NCI-H2029 treated with DMSO at 0.1 percent for 48 hours (cell line): ENCODE measurements at regions not wholly inside any gene's neighbourhood (a gene's known extent, or its start where the extent isn't known, plus 50 kb on each side); places are given as distances from the start of the nearest gene placed in this dataset.
A peak's percentile ranks its signal among the peaks of the same experiment; 100 is the strongest.

Experiments
- DNase-seq: peaks from one replicate; lab custom pipeline; 2025; lab: John Stamatoyannopoulos, UW

DNA sequence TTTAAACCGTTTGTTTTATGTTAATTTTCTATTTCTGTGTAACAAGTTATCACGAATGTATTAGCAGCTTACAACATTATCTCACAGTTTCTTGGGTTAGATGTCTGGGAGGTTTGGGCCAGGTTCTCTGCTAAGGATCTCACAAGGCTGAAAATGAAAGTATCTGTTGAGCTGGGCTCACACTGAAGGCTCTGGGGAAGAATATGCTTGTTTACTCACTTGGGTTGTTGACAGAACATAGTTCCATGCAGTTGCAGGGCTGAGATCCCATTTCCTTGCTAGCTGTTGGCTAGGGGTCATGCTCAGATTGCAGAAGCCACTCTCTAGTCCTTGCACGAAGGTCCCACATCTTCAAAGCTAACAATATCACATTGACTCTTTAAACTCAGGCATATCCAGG is 266.6 kb upstream of the GNAI1 start:
- no peak for DNase-seq

DNA sequence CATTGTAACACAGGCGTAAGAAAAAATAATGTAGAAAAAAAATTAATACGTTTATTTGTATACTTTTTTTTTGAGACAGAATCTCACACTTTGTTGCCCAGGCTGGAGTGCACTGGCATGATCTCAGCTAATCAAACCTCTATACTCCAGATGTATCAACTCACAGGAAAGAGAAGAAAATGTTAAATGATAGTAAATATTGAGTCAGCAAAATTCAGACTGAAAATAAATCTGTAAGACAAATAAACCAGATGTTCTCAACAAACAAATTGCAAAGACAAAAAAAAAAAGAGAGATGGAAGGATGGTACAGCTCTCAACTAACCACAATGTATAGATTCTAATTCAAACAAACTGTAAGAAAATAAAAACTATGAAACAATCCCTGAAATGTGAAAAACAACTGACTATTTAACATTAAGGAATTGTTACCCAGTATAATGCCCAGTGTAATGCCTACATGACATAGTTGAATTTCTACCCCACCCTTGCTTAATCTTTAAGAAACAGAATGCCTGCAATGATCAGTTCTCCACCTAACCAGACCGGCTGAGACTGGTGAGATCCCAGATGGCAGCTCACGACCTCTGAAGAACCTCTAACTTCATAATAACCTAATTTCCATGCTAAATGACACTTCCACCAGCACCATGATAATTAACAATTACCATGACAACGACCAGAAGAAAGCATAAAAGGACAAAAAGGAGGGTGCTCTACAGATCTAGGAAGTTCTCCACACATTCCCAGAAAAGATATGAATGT is 272.0 kb upstream of the GNAI1 start:
- no peak for DNase-seq

DNA sequence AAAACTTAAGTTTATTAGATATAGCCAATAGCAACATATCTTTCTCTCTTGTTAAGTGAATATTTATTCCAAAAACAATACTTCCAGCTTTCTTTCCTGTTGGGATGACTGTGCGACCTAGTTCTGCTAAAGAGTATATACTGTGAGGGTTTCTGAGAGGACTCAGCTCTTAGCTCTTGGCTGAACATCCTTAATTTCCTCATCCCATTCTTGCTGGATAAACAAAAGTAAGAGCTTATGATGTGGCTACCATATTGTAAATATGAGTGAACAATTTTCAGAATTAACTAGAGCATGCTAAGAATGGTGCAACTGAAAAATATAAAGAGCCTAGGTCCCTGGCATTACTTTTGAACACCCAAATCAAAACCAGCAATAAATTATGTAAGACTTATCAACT is 279.5 kb upstream of the GNAI1 start:
- no peak for DNase-seq

DNA sequence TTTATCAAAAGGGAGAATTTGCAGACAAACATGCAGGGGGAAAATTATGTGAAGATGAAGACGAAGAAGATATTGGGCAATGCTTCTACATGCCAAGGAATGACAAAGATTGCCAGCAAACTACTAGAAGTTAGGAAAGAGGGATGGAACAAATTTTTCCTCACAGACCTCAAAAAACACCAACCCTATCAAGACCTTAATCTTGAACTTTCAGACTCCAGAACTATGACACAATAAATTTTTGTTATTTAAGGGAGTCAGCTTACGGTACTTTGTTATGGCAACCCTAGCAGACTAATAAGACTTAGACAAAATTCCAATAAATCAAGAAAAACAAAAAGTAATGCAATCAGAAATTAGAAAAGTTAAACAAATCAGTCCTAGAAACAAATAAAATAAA is 280.0 kb upstream of the GNAI1 start:
- DNase-seq: no peak

DNA sequence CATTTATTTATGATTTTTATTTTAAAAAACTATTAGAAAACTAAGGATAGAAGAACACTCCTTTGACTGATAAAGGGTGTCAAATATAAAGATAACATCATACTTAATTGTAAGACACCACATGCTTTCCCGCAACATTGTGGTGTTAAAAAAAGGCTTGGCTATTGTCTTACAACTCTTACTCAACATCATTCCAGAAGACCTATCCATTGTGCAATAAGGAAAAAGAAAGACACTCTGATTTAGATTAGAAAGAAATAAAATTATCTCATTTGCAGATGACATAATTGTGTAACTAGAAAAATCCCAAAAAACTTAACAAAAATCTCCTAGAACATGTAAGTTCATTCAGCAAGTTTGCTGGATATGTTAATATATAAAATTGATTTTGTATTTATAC is 296.7 kb upstream of the GNAI1 start:
- DNase-seq: no peak

DNA sequence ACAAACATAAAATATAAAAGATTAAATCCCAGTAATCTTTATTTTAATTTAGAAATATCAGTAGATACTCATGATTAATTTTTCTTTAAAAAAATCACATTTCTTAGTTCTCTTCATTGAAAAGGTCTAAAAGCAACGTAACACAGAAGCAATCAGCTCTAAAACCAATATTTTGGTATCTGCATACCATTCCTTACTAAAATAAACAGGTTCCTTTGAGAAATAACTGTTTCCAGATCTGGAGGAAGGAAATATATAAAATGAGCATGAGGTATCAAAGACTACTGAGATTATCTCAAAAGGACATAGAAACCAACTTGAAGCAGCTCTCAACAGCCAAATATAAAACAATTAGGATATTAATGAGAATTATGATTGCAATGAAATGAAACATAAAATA is 301.0 kb upstream of the GNAI1 start:
- DNase-seq: no peak

DNA sequence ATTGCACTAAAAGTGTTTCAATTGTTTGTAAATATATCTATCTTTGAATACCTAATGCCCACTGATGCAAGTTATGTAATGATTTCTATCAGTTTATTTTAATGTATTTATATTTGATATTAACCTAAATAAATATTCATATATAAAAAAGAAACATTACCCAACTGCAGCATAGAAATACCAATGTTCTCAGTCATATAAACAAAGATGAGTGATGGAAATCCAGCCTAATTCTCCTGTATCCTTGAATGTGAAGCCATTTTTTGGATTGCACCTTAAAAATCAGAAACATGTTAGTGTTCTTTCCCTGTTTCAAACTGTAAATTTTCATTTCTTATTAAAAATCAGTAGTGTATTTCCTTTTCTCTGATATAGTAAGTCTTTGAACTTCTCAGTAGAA is 305.8 kb upstream of the GNAI1 start:
- no peak for DNase-seq

DNA sequence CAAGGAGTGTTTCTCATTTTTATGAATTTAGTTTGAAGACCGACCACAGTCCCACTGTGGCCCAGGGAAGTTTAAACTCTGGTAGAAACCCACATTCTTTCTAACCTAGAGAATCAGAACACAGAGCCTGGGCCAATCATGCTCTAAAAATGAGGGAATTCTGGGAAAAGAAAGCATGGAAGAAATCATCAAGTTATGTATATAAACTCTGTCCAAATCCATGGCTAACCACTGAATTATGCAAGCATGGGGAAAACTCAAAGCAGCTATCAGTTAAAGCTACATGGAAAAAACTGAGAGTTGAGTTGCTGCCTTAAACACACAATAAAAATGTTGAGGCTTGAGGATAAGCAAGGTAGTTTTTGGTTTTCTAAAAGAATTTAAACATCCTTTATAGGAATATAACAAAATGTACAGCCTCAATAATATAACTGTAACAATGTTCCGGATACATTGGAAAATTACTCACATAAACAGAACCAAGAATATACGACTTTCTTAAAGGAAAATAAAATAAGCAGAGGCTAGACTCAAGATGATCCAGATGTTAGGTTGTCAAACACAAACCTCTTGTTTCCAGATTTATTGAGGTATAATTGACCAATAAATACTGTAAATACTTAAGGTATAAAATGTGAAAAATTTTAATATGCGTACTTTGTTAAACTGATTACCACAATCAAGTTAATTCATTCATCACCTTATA is 311.2 kb upstream of the GNAI1 start:
- no peak for DNase-seq

DNA sequence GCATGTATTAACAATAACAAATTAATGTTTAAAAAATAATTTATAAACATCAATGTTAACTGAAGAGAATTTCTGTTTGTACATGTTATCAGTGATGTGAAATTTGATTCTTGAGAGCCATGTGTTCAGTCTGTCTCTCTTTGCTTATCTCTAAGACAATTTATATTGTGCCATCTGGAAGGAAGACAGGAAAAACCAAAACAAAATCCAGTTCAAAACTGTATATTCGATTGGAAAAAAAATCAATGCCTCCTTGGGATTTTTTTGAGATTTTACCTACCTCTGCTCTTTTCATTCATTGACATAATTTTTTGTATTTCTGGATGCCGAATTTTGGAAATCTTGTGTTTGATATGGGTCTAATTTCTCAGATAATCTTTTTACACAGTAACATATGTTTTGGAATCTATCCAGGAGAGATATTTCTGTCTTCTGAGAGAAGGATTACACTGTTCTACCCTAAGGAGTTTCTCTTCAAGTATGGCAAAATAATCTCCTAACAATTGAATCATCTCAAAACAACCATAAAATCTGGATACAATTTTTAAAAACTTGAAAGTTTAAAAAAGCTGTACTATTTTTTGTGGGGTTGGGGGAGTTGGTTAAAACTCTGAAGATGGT is 311.9 kb upstream of the GNAI1 start:
- DNase-seq: no peak

DNA sequence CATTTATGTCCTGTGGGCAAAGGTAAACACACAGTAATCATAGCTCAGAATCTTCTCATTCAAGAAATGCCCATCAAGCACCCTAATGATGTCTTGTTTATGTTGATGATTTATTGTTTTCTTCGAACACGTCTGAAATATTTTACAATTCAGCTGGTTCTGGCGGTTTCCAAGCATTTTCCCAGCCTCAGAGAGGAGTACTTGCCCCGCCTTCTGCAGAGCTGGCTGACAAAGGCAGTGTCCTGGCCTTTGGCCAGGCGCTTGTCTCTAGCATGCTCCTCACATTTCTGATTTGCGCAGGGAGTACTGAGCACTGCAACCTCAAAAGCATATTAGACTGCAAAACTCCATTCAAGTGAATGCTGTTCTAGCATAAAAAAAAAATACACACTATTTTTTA is 314.2 kb upstream of the GNAI1 start:
- DNase-seq: peak; percentile 84

DNA sequence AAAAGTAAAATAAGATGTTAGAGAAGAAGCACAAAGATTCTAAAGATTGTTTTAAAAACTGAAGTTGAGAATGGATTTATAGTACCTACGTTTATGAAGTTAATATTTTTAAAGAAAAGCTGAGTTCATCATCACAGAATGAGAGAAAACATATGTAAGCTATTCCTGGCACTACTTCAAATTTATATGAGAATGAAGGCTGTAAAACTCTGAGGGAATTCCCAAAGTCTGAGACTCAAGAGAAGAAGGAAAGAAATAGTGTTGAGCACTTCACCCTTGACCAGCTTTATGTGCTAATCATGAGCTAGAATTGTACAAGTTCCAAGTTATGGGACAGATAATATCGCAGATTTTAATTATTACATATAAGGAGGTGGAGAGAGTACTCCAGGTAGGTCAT is 323.7 kb upstream of the GNAI1 start:
- DNase-seq: no peak

DNA sequence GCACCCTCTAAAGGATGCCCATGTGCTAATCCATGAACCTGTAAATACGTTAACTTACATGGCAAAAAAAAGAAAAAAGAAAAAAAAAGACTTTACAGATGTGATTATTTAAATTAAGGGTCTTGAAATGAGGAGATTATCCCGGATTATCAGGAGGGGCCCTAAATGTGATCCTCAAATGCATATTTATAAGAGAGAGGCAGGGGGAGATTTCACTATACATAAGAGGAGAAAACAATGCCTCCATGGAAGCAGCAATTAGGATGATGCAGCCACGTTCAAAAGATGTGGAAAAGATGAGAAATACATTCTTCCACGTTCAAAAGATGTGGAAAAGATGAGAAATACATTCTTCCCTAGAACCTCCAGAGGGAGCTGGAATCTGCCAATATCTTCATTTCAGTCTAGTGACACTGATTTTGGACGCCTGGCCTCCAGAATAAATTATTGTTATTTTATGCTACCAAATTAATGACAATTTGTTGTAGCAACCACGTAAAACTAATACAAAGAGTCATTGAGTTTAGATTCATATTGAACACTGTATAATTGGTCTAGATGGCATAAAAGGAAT is 328.4 kb upstream of the GNAI1 start:
- no peak for DNase-seq

DNA sequence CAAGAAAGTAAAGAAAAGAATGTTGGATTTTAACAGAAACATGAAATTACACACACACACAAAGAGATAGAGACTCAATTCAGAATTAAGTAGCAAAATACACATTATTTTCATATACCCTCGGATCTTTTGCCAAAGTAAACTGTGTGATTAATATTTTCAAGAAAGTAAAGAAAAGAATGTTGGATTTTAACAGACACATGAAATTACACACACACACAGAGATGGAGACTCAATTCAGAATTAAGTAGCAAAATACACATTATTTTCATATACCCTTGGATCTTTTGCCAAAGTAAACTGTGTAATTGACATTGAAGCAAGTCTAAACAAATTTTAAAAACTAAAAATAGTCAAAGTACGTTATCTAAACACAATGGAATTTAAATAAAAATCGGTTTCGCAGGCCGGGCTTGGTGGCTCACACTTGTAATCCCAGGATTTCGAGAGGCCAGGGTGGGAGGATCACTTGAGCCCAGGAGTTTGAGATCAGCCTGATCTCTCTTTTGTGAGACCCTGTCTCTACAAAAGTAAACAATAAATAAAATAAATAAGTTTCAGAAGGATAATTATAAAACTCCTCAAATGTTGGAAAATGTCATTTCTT is 337.3 kb upstream of the MAGI2 start:
- no peak for DNase-seq

DNA sequence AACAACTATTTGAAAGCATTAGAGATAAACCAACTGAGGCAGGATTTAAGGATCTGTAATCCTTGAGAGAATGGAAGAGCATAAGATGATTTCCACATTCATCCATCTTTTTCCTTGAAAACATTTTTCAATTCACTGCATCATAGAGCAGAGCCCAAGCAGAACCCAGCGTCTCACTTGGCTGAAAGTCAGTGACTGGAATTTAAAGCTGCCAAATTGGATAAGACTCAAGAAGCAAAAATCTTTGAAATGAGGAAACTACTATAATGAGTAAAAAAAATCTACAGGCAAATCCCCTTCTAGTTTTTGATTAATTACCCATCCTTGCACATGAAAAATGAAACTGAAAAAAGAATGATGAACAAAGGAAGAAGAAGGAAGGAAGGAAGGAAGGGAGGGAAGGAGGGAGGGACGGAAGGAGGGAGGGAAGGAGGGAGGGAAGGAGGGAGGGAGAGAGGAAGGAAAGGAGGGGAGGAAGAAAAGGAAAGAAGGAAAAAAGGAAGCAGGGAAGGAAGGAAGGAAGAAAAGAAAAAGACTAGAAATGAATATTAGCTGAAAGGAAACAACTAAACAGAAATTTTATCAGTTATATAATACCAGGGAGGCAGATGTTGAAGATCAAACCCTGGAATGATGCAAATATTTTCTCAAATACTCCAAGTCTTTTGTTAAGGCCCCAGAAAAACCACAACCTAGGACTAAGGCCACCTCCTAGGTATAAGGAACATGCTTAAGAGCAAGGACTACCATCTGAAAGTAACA is 336.3 kb upstream of the MAGI2 start:
- DNase-seq: no peak

DNA sequence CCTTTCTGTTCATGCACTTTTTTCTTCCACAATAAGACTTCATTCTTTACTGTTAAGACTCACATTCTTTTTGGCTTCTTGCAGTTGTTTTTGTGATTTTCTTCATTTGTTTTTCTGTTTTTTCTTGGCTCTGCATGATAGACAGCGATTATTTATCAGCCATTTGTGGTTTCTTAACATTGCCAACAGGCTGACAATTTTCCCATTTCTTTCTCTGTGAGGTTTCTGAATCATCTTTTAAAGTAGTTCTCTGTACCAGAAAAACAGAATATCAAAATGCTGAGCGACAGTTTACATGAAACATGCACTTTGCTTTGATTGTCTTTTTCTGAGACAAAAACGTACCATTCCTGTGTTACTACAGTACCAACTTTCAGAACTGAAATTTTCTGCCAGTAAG is 334.2 kb upstream of the MAGI2 start:
- DNase-seq: no peak

DNA sequence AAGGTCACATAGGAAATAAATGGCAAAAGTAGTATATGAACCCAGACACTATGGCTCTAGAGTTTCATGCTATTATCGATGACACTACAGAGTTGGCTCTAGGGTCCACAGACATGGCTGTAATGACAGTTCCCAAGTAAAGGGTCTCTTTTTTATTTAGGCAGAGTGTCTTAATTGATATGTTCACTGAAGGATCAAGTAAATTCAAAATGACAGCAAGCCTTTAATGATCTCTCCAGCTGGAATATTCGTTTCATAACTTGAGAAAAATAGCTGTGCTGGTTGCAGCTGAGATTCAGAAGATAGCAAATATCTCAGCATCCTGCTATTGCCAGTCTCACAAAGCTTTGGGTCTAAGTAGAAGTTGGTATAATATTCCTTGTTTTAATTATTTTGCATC is 333.6 kb upstream of the MAGI2 start:
- DNase-seq: no peak

DNA sequence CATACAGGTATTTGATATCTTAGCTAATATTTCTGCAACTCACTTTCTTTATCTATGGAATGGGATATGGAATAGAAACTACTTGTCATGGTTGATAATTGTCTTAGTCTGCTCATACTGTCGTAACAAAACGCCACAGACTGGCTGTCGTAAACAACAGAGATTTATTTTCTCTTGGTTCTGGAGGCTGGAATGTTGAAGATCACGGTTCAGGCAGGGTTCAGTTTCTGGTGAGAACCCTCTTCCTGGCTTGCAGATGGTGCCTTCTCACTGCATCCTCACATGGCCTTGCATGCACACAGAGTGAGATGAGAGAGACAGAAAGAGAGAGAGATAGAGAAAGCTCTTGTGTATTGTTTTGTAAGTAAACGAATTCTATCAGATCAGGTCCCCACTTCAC is 332.7 kb upstream of the MAGI2 start:
- DNase-seq: no peak

DNA sequence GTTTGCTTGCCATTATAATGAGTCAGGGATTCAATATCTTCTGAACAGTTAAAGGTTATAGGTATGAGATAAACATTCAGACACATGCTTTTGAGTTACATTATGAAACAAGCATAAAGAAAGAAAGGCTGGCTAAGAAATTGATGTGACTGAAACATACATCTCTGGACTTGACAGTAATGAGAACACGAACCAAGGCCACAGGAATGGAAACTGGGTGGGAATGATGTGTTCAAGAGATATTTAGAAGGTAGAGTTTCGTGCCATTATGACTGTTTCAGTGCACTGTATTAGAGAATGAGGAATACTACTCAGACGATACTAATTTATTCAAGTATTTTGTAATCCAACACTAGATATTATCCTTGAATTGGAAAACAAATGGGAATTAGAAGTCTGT is 332.1 kb upstream of the MAGI2 start:
- DNase-seq: no peak

DNA sequence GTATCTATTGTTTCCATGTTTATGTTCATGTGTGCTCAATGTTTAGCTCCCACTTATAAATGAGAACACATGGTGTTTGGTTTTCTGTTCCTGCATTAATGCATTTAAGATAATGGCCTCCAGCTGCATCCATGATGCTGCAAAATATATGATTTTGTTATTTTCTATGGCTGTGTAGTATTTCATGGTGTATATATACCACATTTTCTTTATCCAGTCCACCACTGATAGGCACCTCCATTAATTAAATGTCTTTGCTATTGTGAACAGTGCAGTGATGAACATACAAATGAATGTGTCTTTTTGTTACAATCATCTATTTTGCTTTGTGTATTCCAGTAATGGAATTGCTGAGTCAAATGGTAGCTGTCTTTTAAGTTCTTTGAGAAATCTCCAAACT is 329.4 kb upstream of the MAGI2 start:
- no peak for DNase-seq

DNA sequence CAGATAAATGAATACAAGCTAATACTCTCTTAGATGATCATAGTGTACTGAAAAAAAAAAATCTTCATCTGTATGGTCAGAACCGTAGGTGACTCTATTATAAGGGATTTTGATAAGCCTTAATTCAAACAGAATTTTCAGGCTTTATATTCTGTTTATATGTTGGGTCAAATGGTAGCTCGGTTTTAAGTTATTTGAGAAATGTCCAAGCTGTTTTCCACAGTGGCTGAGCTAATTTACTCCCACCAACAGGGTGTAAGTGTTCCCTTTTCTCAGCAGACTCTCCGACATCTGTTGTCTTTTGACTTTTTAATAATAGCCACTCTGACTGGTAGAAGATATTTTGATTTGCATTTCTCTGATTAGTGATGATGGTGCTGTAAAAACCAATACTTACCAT is 328.8 kb upstream of the MAGI2 start:
- DNase-seq: no peak

DNA sequence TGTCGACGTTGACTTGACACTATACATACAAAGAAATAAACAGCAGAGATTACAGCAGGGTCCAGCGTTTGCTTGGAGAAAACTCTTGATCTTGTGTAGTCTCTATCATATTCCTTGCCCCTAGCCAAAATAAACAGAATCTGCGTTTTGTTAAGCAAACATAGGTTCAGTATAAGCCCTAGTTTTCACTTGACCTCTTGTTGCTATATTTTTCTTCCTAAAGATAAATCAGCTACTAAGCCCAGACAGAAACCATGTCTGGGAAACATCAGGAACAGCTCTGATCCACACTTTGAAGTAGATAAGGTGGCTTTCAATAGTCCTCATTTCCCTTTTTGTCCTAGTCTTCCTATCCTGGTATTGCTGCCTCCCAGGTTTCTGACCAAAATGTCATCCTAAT is 328.2 kb upstream of the MAGI2 start:
- peak; percentile 17 for DNase-seq
